DND-41 (cell line): ENCODE measurements at regions not wholly inside any gene's neighbourhood (a gene's known extent, or its start where the extent isn't known, plus 50 kb on each side); places are given as distances from the start of the nearest gene placed in this dataset.

Experiments
- ATAC-seq: fragments of 200-7000 bp; cut with Tn5 transposase; 3 replicates; pipeline ENCODE4 v1.9.1; 2021; ENCODE audit warnings: low read depth; ENCODE audit not compliant: insufficient read depth
- DNase-seq: peaks from one replicate; pipeline ENCODE4 v3.0.0-alpha.2; 2020
- H2AFZ ChIP-seq: 2 replicates; pipeline ENCODE4 v1.6.0; 2012; ENCODE audit warnings: low read depth, low read length
- H3K27ac ChIP-seq: 2 replicates; pipeline ENCODE4 v1.5.1; 2012; ENCODE audit warnings: low read length, inconsistent platforms
- H3K27me3 ChIP-seq: fragments of 200-600 bp; sonication (generic); 2 replicates; pipeline ENCODE4 v1.6.0; 2012; ENCODE audit warnings: low read length, mild to moderate bottlenecking, inconsistent platforms; ENCODE audit not compliant: insufficient read depth, poor library complexity
- H3K36me3 ChIP-seq: 2 replicates; pipeline ENCODE4 v1.5.1; 2012; ENCODE audit warnings: low read length, inconsistent platforms; ENCODE audit not compliant: insufficient read depth
- H3K4me1 ChIP-seq: 2 replicates; pipeline ENCODE4 v1.5.1; 2012; ENCODE audit warnings: mild to moderate bottlenecking, low read length; ENCODE audit not compliant: insufficient read depth
- H3K4me2 ChIP-seq: 2 replicates; pipeline ENCODE4 v1.6.0; 2012; ENCODE audit warnings: mild to moderate bottlenecking, moderate library complexity, low read length, inconsistent platforms; ENCODE audit not compliant: insufficient read depth
- H3K4me3 ChIP-seq, 2 experiments: fragments of 200-600 bp in 1 of 2; shearing (Covaris generic) in 1 of 2; 2 replicates each; pipeline ENCODE4 v1.5.1; 2012 to 2016; ENCODE audit warnings: inconsistent platforms in 2 of 2, low read length in 2 of 2, mild to moderate bottlenecking in 2 of 2, low read depth in 1 of 2, moderate library complexity in 1 of 2
- H3K79me2 ChIP-seq: 2 replicates; pipeline ENCODE4 v1.6.0; 2012; ENCODE audit warnings: low read length, inconsistent platforms; ENCODE audit not compliant: insufficient read depth
- H3K9ac ChIP-seq: 2 replicates; pipeline ENCODE4 v1.6.0; 2012; ENCODE audit warnings: low read depth, mild to moderate bottlenecking, inconsistent platforms, low read length, moderate library complexity
- H3K9me3 ChIP-seq: 2 replicates; pipeline ENCODE4 v1.5.1; 2012; ENCODE audit warnings: low read length, moderate library complexity, mild to moderate bottlenecking, inconsistent platforms; ENCODE audit not compliant: insufficient read depth, severe bottlenecking
- H4K20me1 ChIP-seq: 2 replicates; pipeline ENCODE4 v1.6.0; 2012; ENCODE audit warnings: low read length; ENCODE audit not compliant: insufficient read depth
- CTCF ChIP-seq: IDR thresholded peaks from 2 replicates; pipeline ENCODE4 v1.5.1; 2012; ENCODE audit warnings: borderline replicate concordance, low read length, moderate library complexity, mild to moderate bottlenecking; ENCODE audit not compliant: poor library complexity, severe bottlenecking; ENCODE audit errors: extremely low read depth
- EZH2 ChIP-seq: IDR thresholded peaks from 3 replicates; pipeline ENCODE4 v1.6.1; 2012; ENCODE audit warnings: borderline replicate concordance, low read depth, mild to moderate bottlenecking, moderate library complexity, low read length, inconsistent platforms; ENCODE audit not compliant: severe bottlenecking

- DNase-seq = no peak
- no peaks in the 10 kb centered on the region for H3K4me1 ChIP-seq
Measured at GRCh38 chr1:218991089-218991488, 182.6 kb upstream of the LYPLAL1 start.

GRCh38 chr1:218994615-218995014 lies 179.1 kb upstream of the LYPLAL1 start:
- Histone ChIP-seq H3K79me2 (no peaks in the 10 kb centered on the region), H3K4me1 (no peaks in the 10 kb centered on the region)

More at GRCh38 chr1:218991089-218991488, 182.6 kb upstream of the LYPLAL1 start:
- Histone ChIP-seq H4K20me1 (no peaks in the 10 kb centered on the region), H3K27me3 (no peaks in the 10 kb centered on the region), H3K36me3 (no peaks in the 10 kb centered on the region), H3K4me2 (no peak overlapping the region), H2AFZ (no peak overlapping the region), H3K9me3 (no peaks in the 10 kb centered on the region), H3K79me2 (no peaks in the 10 kb centered on the region), H3K27ac (no peak overlapping the region), H3K9ac (no peak overlapping the region), H3K4me3 (no peak overlapping the region)
- TF ChIP-seq CTCF = no peak
- TF ChIP-seq EZH2 = no peak
- no peak for ATAC-seq

GRCh38 chr1:218995091-218995665 lies 178.5 kb upstream of the LYPLAL1 start:
- Histone ChIP-seq H4K20me1 (no peaks in the 10 kb centered on the region), H3K79me2 (no peaks in the 10 kb centered on the region), H3K9ac (no peak overlapping the region), H3K36me3 (no peaks in the 10 kb centered on the region), H3K27ac (no peak overlapping the region), H3K4me3 (no peak overlapping the region), H3K27me3 (no peaks in the 10 kb centered on the region), H3K9me3 (no peaks in the 10 kb centered on the region), H3K4me1 (no peaks in the 10 kb centered on the region), H2AFZ (no peak overlapping the region), H3K4me2 (no peak overlapping the region)
- ATAC-seq (no peak), DNase-seq (no peak)
- no peak for TF ChIP-seq EZH2
- no peak for TF ChIP-seq CTCF

More at GRCh38 chr1:218994615-218995014, 179.1 kb upstream of the LYPLAL1 start:
- DNase-seq (no peak), ATAC-seq (no peak)
- H3K4me3 ChIP-seq = no peak overlapping the region
- no peak overlapping the region for H3K4me2 ChIP-seq
- H3K27me3 ChIP-seq = no peaks in the 10 kb centered on the region
- H3K9ac ChIP-seq = no peak overlapping the region
- H3K9me3 ChIP-seq = no peaks in the 10 kb centered on the region
- TF ChIP-seq CTCF (no peak), EZH2 (no peak)
- no peak overlapping the region for H2AFZ ChIP-seq
- H3K27ac ChIP-seq = no peak overlapping the region
- H4K20me1 ChIP-seq = no peaks in the 10 kb centered on the region
- no peaks in the 10 kb centered on the region for H3K36me3 ChIP-seq

- no peak overlapping the region for H3K27ac ChIP-seq
- no peaks in the 10 kb centered on the region for H3K27me3 ChIP-seq
- no peaks in the 10 kb centered on the region for H4K20me1 ChIP-seq
- H3K9ac ChIP-seq = no peak overlapping the region
- no peak for DNase-seq
- H3K79me2 ChIP-seq = no peaks in the 10 kb centered on the region
- H3K4me1 ChIP-seq = no peaks in the 10 kb centered on the region
- H3K9me3 ChIP-seq = no peaks in the 10 kb centered on the region
- no peak overlapping the region for H3K4me3 ChIP-seq
- no peak overlapping the region for H3K4me2 ChIP-seq
- TF ChIP-seq EZH2 (no peak), CTCF (no peak)
- no peak for ATAC-seq
- H3K36me3 ChIP-seq = no peaks in the 10 kb centered on the region
- H2AFZ ChIP-seq = no peak overlapping the region
Measured at GRCh38 chr1:218996362-218996761, 177.3 kb upstream of the LYPLAL1 start.
